ENCODE measurements at regions not wholly inside any gene's neighbourhood (a gene's known extent, or its start where the extent isn't known, plus 50 kb on each side); places are given as distances from the start of the nearest gene placed in this dataset.
"Not testable (repeated sequence)": the region's sequence is repeated elsewhere in the genome, so short reads cannot be mapped to it uniquely, and the experiment has no call there.

DNA sequence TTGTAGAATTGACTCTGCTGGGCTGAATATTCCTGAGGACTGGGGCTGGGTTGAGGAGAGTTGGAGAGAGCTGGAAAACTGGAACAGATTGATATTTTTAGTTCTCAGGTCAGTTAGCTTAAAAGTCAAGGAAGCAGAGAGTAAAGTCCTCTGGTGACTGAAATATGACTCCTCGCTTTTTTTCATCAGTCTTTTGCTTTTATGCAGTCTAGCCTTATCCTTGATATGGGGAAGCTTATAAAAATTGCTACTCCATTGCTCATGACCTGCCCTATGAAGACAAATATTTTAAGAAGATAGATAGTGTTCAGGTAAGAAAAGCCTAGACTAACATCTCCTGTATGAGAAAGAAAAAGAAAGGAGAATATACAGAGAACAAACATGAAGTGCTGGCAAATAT lies 152.7 kb downstream of the C4orf33 start:
- Histone ChIP-seq H3K9ac (ENCODE audit: insufficient read length, low read depth) (no peak overlapping the region), H3K36me3 (ENCODE audit: insufficient read depth, insufficient read length, low read length) (no peaks in the 10 kb centered on the region), H3K27me3 (ENCODE audit: insufficient read depth, insufficient read length) (no peaks in the 10 kb centered on the region), H3K4me1 (ENCODE audit: insufficient read depth, insufficient read length) (no peaks in the 10 kb centered on the region), H3K4me3 (ENCODE audit: insufficient read length, low read depth) (no peak overlapping the region), H3K9me3 (ENCODE audit: insufficient read depth, low read length) (no peaks in the 10 kb centered on the region; the same call in 1 of the 2 replicates)
- TF ChIP-seq ZNF274 (IDR thresholded peaks at IDR 0.05; ENCODE audit: low read depth, low read length) (no peak), SUZ12 (IDR thresholded peaks at IDR 0.05; ENCODE audit: extremely low read depth, insufficient read depth, insufficient read length) (no peak), YY1 (IDR thresholded peaks at IDR 0.05; ENCODE audit: insufficient read depth, insufficient read length) (no peak)
- no peak for DNase-seq (ENCODE audit: low read depth, low spot score)

DNA sequence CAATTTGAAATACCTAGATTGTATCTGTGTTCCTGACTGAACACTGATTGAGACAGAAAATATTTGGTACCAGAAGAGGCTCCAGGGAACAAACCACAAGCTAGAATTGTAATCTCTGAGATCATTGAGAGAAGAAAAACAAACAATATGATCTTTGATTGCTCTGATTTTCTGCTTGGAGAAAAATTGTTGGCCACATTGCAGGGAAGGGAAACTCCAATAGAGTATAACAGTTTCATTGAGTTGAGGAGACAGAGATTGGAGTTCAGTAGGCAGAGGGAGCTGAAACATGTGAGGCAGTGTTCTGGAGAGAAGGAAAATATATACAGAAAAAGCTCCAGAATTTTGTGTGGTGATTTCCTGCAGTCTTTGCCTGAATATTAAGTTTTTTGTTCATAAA lies 158.2 kb downstream of the C4orf33 start:
- Histone ChIP-seq H3K9me3 (ENCODE audit: insufficient read depth, low read length) (no peaks in the 10 kb centered on the region; the same call in 1 of the 2 replicates), H3K9ac (ENCODE audit: insufficient read length, low read depth) (no peak overlapping the region), H3K27me3 (ENCODE audit: insufficient read depth, insufficient read length) (no peaks in the 10 kb centered on the region), H3K4me3 (ENCODE audit: insufficient read length, low read depth) (no peak overlapping the region), H3K4me1 (ENCODE audit: insufficient read depth, insufficient read length) (no peaks in the 10 kb centered on the region), H3K36me3 (ENCODE audit: insufficient read depth, insufficient read length, low read length) (no peaks in the 10 kb centered on the region)
- no peak for DNase-seq (ENCODE audit: low read depth, low spot score)
- TF ChIP-seq SUZ12 (IDR thresholded peaks at IDR 0.05; ENCODE audit: extremely low read depth, insufficient read depth, insufficient read length) (no peak), YY1 (IDR thresholded peaks at IDR 0.05; ENCODE audit: insufficient read depth, insufficient read length) (no peak), ZNF274 (IDR thresholded peaks at IDR 0.05; ENCODE audit: low read depth, low read length) (no peak)

DNA sequence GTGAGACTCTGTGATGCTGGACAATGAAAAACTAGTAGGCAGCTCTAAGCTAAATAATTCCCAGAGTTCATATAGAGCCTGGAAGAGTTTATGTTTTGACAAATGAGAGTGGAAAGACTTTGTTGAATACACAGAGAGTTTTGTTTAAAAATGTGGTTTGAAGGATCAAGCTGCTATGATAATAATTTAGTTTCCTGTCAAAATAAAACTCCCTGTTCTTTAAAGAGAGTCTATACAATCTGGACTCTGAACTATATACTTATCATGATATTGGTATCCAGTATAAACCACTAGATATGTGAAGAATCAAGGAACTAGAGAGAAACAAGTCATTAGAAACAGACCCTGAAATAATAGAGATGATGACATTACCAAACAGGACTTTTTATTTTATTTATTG lies 158.6 kb downstream of the C4orf33 start:
- H3K4me3 ChIP-seq (ENCODE audit: insufficient read length, low read depth): no peak overlapping the region

DNA sequence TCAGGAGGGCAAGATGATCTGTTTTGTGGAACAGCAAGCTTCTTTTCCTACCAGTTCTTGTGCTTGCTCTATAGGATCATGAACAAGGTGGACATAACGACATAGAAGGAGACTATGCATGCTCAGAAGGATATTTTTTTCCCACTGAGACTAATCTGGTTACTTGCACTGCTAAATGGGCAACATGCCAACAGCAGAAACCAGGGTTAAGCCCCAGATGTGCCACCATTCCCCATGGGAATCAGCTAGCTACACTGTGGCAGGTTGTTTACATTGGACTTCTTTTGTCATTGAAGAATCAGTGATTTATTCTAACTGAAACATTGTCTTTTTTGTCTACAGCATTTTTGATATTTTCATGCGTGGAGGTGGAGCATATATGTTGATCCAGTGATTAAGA lies 165.6 kb downstream of the C4orf33 start:
- TF ChIP-seq YY1 (IDR thresholded peaks at IDR 0.05; ENCODE audit: insufficient read depth, insufficient read length) (no peak), ZNF274 (IDR thresholded peaks at IDR 0.05; ENCODE audit: low read depth, low read length) (no peak), SUZ12 (IDR thresholded peaks at IDR 0.05; ENCODE audit: extremely low read depth, insufficient read depth, insufficient read length) (no peak)
- no peak for DNase-seq (ENCODE audit: low read depth, low spot score)
- Histone ChIP-seq H3K4me3 (ENCODE audit: insufficient read length, low read depth) (no peak overlapping the region), H3K9me3 (ENCODE audit: insufficient read depth, low read length) (no peaks in the 10 kb centered on the region), H3K27me3 (ENCODE audit: insufficient read depth, insufficient read length) (no peaks in the 10 kb centered on the region), H3K36me3 (ENCODE audit: insufficient read depth, insufficient read length, low read length) (no peaks in the 10 kb centered on the region), H3K4me1 (ENCODE audit: insufficient read depth, insufficient read length) (no peaks in the 10 kb centered on the region), H3K9ac (ENCODE audit: insufficient read length, low read depth) (no peak overlapping the region)

More for the DNA sequence above, 158.6 kb downstream of the C4orf33 start:
- Histone ChIP-seq H3K4me1 (ENCODE audit: insufficient read depth, insufficient read length) (no peaks in the 10 kb centered on the region), H3K27me3 (ENCODE audit: insufficient read depth, insufficient read length) (no peaks in the 10 kb centered on the region), H3K36me3 (ENCODE audit: insufficient read depth, insufficient read length, low read length) (no peaks in the 10 kb centered on the region), H3K9ac (ENCODE audit: insufficient read length, low read depth) (no peak overlapping the region), H3K9me3 (ENCODE audit: insufficient read depth, low read length) (no peaks in the 10 kb centered on the region; the same call in 1 of the 2 replicates)
- no peak for TF ChIP-seq ZNF274 (IDR thresholded peaks at IDR 0.05; ENCODE audit: low read depth, low read length)
- no peak for TF ChIP-seq YY1 (IDR thresholded peaks at IDR 0.05; ENCODE audit: insufficient read depth, insufficient read length)
- no peak for TF ChIP-seq SUZ12 (IDR thresholded peaks at IDR 0.05; ENCODE audit: extremely low read depth, insufficient read depth, insufficient read length)
- DNase-seq (ENCODE audit: low read depth, low spot score): no peak

DNA sequence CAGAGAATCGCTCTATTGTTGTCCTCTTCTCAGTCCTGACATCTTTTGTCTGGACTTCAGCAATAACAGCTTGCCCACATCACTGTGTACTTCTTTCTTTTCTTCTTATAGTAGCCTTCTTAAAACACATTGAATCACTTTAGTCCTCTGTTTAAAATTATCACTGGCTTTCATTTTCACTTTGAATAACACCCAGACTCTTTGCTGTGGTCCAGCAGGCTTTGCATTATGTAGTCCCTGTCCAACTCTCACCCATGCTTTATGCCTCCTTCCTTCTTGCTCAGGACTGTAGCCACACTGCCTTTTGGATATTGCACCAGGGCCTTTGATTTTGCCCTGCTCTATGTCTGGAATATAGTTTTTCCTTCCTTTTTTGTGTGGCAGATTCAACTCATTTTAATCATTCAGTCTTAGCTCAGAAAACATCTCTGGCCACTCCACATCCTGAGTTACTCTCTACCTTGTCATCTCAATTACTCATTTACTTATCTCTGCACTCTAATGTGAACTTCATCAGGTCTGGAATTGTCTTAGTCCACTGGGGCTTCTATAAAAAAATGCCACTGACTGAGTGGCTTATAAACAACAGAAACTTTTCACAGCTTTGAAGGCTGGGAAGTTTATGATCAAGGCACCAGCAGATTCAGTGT lies 168.2 kb downstream of the C4orf33 start:
- no peaks in the 10 kb centered on the region for H3K9me3 ChIP-seq (ENCODE audit: insufficient read depth, low read length)
- no peak for TF ChIP-seq SUZ12 (IDR thresholded peaks at IDR 0.05; ENCODE audit: extremely low read depth, insufficient read depth, insufficient read length)
- TF ChIP-seq YY1 (IDR thresholded peaks at IDR 0.05; ENCODE audit: insufficient read depth, insufficient read length): no peak
- no peak for TF ChIP-seq ZNF274 (IDR thresholded peaks at IDR 0.05; ENCODE audit: low read depth, low read length)
- no peaks in the 10 kb centered on the region for H3K27me3 ChIP-seq (ENCODE audit: insufficient read depth, insufficient read length)
- H3K4me1 ChIP-seq (ENCODE audit: insufficient read depth, insufficient read length): no peaks in the 10 kb centered on the region
- no peaks in the 10 kb centered on the region for H3K36me3 ChIP-seq (ENCODE audit: insufficient read depth, insufficient read length, low read length)
- no peak overlapping the region for H3K9ac ChIP-seq (ENCODE audit: insufficient read length, low read depth)
- DNase-seq (ENCODE audit: low read depth, low spot score): no peak
- H3K4me3 ChIP-seq (ENCODE audit: insufficient read length, low read depth): no peak overlapping the region

DNA sequence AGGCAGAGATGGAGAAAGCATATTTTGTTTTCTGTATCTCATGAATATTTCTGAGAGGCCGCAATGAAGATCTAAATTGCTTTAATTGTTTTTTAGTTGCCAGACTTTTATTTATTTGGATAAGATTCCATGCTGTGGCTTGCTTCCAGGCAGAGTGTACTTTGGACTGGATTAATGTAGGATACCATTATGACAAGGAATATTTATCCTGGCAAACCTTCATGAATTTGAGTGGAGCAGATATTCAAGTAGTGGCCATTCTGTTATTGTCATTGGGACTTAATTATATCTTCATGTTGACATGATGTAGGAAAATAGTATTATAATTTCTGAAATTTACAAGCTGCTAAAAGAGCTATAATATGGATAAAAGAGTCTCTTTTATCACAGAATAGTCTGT lies 182.9 kb downstream of the C4orf33 start:
- no peak for TF ChIP-seq ZNF274 (IDR thresholded peaks at IDR 0.05; ENCODE audit: low read depth, low read length)
- Histone ChIP-seq H3K4me3 (ENCODE audit: insufficient read length, low read depth) (no peak overlapping the region), H3K9me3 (ENCODE audit: insufficient read depth, low read length) (no peaks in the 10 kb centered on the region), H3K4me1 (ENCODE audit: insufficient read depth, insufficient read length) (no peaks in the 10 kb centered on the region), H3K36me3 (ENCODE audit: insufficient read depth, insufficient read length, low read length) (no peaks in the 10 kb centered on the region), H3K9ac (ENCODE audit: insufficient read length, low read depth) (no peak overlapping the region), H3K27me3 (ENCODE audit: insufficient read depth, insufficient read length) (no peaks in the 10 kb centered on the region)
- no peak for DNase-seq (ENCODE audit: low read depth, low spot score)

DNA sequence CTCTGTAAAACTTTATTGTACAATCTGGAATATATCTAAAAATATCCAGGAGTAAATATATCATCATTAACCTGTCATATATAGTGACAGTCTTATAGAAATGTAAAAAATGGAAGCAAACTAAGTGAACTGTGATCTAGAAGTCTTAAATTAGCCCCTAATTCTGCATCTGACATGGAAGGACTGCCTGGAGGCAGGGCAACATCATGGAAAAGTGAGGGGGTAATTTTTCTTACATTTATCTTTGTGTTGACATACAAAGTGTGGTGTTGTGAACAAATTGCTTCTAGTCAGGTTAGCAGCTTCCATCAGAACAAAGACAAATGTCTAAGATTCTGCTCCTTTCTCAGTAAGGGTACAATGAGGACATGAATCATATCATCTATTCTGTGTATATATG lies 186.3 kb downstream of the C4orf33 start:
- TF ChIP-seq ZNF274 (IDR thresholded peaks at IDR 0.05; ENCODE audit: low read depth, low read length) (no peak), SUZ12 (IDR thresholded peaks at IDR 0.05; ENCODE audit: extremely low read depth, insufficient read depth, insufficient read length) (no peak), YY1 (IDR thresholded peaks at IDR 0.05; ENCODE audit: insufficient read depth, insufficient read length) (no peak)
- no peak for DNase-seq (ENCODE audit: low read depth, low spot score)
- H3K9me3 ChIP-seq (ENCODE audit: insufficient read depth, low read length): no peaks in the 10 kb centered on the region

DNA sequence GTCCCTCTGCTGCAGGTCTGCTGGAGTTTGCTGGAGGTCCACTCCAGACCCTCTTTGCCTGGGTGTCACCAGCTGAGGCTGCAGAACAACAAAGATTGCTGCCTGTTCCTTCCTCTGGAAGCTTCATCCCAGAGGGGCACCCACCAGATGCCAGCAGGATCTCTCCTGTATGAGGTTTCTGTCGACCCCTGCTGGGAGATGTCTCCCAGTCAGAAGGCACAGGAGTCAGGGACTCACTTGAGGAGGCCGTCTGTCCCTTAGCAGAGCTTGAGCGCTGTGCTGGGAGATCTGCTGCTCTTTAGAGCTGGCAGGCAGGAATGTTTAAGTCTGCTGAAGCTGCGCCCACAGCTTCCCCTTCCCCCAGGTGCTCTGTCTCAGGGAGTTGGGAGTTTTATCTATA lies 196.2 kb downstream of the C4orf33 start:
- not testable (repeated sequence) for H3K27me3 ChIP-seq (ENCODE audit: insufficient read depth, insufficient read length); H3K4me1 ChIP-seq (ENCODE audit: insufficient read depth, insufficient read length); H3K9ac ChIP-seq (ENCODE audit: insufficient read length, low read depth); DNase-seq (ENCODE audit: low read depth, low spot score); H3K4me3 ChIP-seq (ENCODE audit: insufficient read length, low read depth); H3K36me3 ChIP-seq (ENCODE audit: insufficient read depth, insufficient read length, low read length); H3K9me3 ChIP-seq (ENCODE audit: insufficient read depth, low read length)

More for the DNA sequence above, 186.3 kb downstream of the C4orf33 start:
- Histone ChIP-seq H3K36me3 (ENCODE audit: insufficient read depth, insufficient read length, low read length) (no peaks in the 10 kb centered on the region), H3K4me1 (ENCODE audit: insufficient read depth, insufficient read length) (no peaks in the 10 kb centered on the region), H3K4me3 (ENCODE audit: insufficient read length, low read depth) (no peak overlapping the region), H3K27me3 (ENCODE audit: insufficient read depth, insufficient read length) (no peaks in the 10 kb centered on the region), H3K9ac (ENCODE audit: insufficient read length, low read depth) (no peak overlapping the region)
